DMS 273 (cell line): ENCODE measurements at regions not wholly inside any gene's neighbourhood (a gene's known extent, or its start where the extent isn't known, plus 50 kb on each side); places are given as distances from the start of the nearest gene placed in this dataset.

Source experiments
- DNase-seq: peaks from one replicate; lab custom pipeline; 2025; ENCODE audit not compliant: unreplicated experiment; lab: John Stamatoyannopoulos, UW

GRCh38 chr7:41312235-41312634, 390.7 kb downstream of the INHBA start:
- no peak for DNase-seq

GRCh38 chr7:41311301-41311700, 391.6 kb downstream of the INHBA start:
- no peak for DNase-seq

GRCh38 chr7:41306486-41306885, 396.4 kb downstream of the INHBA start:
- DNase-seq = no peak

- no peak for DNase-seq
Observed at GRCh38 chr7:41305001-41305400, 397.9 kb downstream of the INHBA start.

GRCh38 chr7:41303709-41304108, 399.2 kb downstream of the INHBA start:
- DNase-seq = no peak

GRCh38 chr7:41298409-41298808, 404.5 kb downstream of the INHBA start:
- DNase-seq = no peak

- DNase-seq = peak; percentile 17
Observed at GRCh38 chr7:41297166-41297565, 405.7 kb downstream of the INHBA start.

GRCh38 chr7:41295455-41295815, 407.5 kb downstream of the INHBA start:
- DNase-seq = no peak

GRCh38 chr7:41294556-41295454, 408.1 kb downstream of the INHBA start:
- DNase-seq = no peak

GRCh38 chr7:41292487-41292886, 410.4 kb downstream of the INHBA start:
- DNase-seq = no peak

- DNase-seq = peak; percentile 35
Observed at GRCh38 chr7:41287559-41288335, 415.1 kb downstream of the INHBA start.

GRCh38 chr7:41280491-41280890, 422.4 kb downstream of the INHBA start:
- no peak for DNase-seq

GRCh38 chr7:41277561-41277960, 425.3 kb downstream of the INHBA start:
- no peak for DNase-seq

- peak; percentile 77 for DNase-seq
Observed at GRCh38 chr7:41275255-41275654, 427.6 kb downstream of the INHBA start.

GRCh38 chr7:41274179-41274578, 428.7 kb downstream of the INHBA start:
- DNase-seq = peak; percentile 37

- peak; percentile 35 for DNase-seq
Observed at GRCh38 chr7:41272664-41273063, 430.2 kb downstream of the INHBA start.

GRCh38 chr7:41268878-41269277, 434.0 kb downstream of the INHBA start:
- DNase-seq = no peak

GRCh38 chr7:41261080-41261479, 441.8 kb downstream of the INHBA start:
- DNase-seq = no peak

GRCh38 chr7:41257660-41258059, 445.2 kb downstream of the INHBA start:
- no peak for DNase-seq

GRCh38 chr7:41256186-41256945, 446.5 kb downstream of the INHBA start:
- DNase-seq = no peak

- DNase-seq = no peak
Observed at GRCh38 chr7:41255716-41256115, 447.2 kb downstream of the INHBA start.
